ENCODE measurements at regions not wholly inside any gene's neighbourhood (a gene's known extent, or its start where the extent isn't known, plus 50 kb on each side); places are given as distances from the start of the nearest gene placed in this dataset.
"Not testable (repeated sequence)": the region's sequence is repeated elsewhere in the genome, so short reads cannot be mapped to it uniquely, and the experiment has no call there.

GRCh38 chr2:84214455-84214854 lies 244.6 kb downstream of the SUCLG1 start:
- no peak for DNase-seq (ENCODE audit: low spot score)

GRCh38 chr2:84212611-84213314 lies 246.3 kb downstream of the SUCLG1 start:
- no peak for DNase-seq (ENCODE audit: low spot score)

- DNase-seq (ENCODE audit: low spot score): no peak
Observed at GRCh38 chr2:84209941-84210340, 249.1 kb downstream of the SUCLG1 start.

GRCh38 chr2:84204995-84205394 lies 254.1 kb downstream of the SUCLG1 start:
- DNase-seq (ENCODE audit: low spot score): no peak

GRCh38 chr2:84202166-84202565 lies 256.9 kb downstream of the SUCLG1 start:
- DNase-seq (ENCODE audit: low spot score): no peak

GRCh38 chr2:84201158-84201557 lies 257.9 kb downstream of the SUCLG1 start:
- no peak for DNase-seq (ENCODE audit: low spot score)

- no peak for DNase-seq (ENCODE audit: low spot score)
Observed at GRCh38 chr2:84197901-84198300, 261.2 kb downstream of the SUCLG1 start.

GRCh38 chr2:84194949-84195644 lies 264.0 kb downstream of the SUCLG1 start:
- DNase-seq (ENCODE audit: low spot score): no peak

- no peak for DNase-seq (ENCODE audit: low spot score)
Observed at GRCh38 chr2:84194181-84194580, 264.9 kb downstream of the SUCLG1 start.

GRCh38 chr2:84187258-84187657 lies 271.8 kb downstream of the SUCLG1 start:
- no peak for DNase-seq (ENCODE audit: low spot score)

- DNase-seq (ENCODE audit: low spot score): no peak
Observed at GRCh38 chr2:84181927-84182326, 277.2 kb downstream of the SUCLG1 start.

GRCh38 chr2:84177733-84178132 lies 281.3 kb downstream of the SUCLG1 start:
- no peak for DNase-seq (ENCODE audit: low spot score)

- no peak for DNase-seq (ENCODE audit: low spot score)
Observed at GRCh38 chr2:84175970-84176369, 283.1 kb downstream of the SUCLG1 start.

GRCh38 chr2:84175340-84175739 lies 283.7 kb downstream of the SUCLG1 start:
- no peak for DNase-seq (ENCODE audit: low spot score)

- no peak for DNase-seq (ENCODE audit: low spot score)
Observed at GRCh38 chr2:84173041-84173440, 286.0 kb downstream of the SUCLG1 start.

GRCh38 chr2:84170979-84171378 lies 288.1 kb downstream of the SUCLG1 start:
- DNase-seq (ENCODE audit: low spot score): no peak

GRCh38 chr2:84169871-84170270 lies 289.2 kb downstream of the SUCLG1 start:
- no peak for DNase-seq (ENCODE audit: low spot score)

- not testable (repeated sequence) for DNase-seq (ENCODE audit: low spot score)
Observed at GRCh38 chr2:84168552-84168951, 290.5 kb downstream of the SUCLG1 start.

- DNase-seq (ENCODE audit: low spot score): no peak
Observed at GRCh38 chr2:84165256-84165655, 293.8 kb downstream of the SUCLG1 start.

GRCh38 chr2:84160453-84160852 lies 298.6 kb downstream of the SUCLG1 start:
- DNase-seq (ENCODE audit: low spot score): no peak

- no peak for DNase-seq (ENCODE audit: low spot score)
Observed at GRCh38 chr2:84158605-84159004, 300.5 kb downstream of the SUCLG1 start.

GRCh38 chr2:84152462-84152861 lies 306.6 kb downstream of the SUCLG1 start:
- no peak for DNase-seq (ENCODE audit: low spot score)

- no peak for DNase-seq (ENCODE audit: low spot score)
Observed at GRCh38 chr2:84144345-84144744, 314.7 kb downstream of the SUCLG1 start.

- no peak for DNase-seq (ENCODE audit: low spot score)
Observed at GRCh38 chr2:84137034-84137433, 322.0 kb downstream of the SUCLG1 start.

Data from left forelimb (tissue), 1 donor.